Activated CD4-positive, alpha-beta T cell treated with anti-CD3 and anti-CD28 coated beads, Interleukin-2, amount 50 U/mL, for 16 hours (primary cell): ENCODE measurements at regions not wholly inside any gene's neighbourhood (a gene's known extent, or its start where the extent isn't known, plus 50 kb on each side); places are given as distances from the start of the nearest gene placed in this dataset.
"Not testable (repeated sequence)": the region's sequence is repeated elsewhere in the genome, so short reads cannot be mapped to it uniquely, and the experiment has no call there.

Source experiments
- DNase-seq: peaks from one replicate; pipeline ENCODE4 v3.0.0-alpha.2; 2020

DNA sequence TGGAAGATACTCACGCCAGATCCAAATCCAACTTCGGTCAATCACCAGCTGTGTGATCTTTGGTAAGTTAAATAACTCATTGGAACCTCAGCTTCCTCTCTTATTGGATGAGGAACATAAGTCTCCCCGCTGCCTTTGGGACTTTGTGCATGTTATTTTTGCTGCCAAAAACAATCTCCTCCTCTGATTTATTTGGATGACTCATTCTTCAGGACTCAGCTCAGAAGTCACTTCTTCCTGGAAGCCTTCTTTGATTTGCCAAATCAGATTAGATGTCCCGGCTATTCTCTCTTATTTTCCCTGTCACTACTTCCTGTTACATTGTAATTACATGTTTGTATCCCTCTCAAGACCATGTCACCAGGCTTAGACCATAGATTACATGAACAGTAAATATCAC, 138.0 kb upstream of the BOD1L1 start:
- DNase-seq = no peak

DNA sequence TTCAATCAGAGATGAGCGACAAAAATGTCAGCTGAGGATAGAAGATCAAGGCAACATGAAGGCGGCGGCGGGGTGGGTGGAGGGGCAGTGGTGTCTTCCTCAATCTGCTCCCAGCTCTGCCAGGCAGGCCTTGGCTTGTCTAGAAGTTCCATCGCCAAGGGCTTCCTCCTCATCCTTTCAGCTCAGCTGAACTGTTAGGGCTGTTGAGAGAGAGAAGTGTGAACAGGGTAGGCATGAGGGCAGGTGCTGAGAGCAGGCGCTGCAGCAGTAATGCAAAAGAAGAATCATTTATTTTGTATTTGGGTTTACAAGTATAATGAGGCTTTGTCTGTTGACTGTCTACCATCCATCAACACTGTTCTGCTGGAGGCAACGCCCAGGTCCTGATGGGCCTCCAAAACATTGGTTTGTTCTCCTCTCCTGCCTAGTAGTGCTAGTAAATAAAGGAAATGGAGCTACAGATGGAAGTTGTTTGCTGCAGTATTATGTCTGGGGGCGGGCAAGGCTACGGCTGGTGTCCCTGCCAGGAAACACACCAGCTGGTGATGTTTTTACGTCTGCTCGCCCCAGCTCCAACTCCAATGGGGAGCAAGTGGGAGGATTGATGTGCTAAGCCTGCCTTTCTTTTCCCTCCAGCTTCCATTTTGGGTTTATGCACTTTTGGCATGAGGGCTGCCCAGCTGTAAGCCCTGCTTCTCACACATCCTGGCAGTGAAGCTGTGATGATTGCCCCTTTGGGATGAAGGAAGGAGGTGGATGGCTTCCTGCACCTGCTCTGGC, 139.4 kb upstream of the BOD1L1 start:
- no peak for DNase-seq

DNA sequence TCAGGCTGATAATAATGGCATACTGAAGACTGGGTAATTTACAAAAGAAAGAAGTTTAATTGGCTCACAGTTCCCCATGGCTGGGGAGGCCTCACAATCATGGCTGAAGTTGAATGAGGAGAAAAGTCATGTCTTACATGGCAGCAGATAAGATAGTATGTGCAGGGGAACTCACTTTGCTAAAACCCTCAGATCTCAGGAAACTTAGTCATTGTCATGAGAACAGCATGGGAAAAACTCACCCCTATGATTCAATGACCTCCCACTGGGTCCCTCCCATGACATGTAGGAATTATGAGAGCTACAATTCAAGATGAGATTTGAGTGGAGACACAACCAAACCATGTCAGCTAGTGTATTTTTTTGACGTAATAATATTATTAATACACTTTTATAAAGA, 149.8 kb upstream of the BOD1L1 start:
- no peak for DNase-seq

DNA sequence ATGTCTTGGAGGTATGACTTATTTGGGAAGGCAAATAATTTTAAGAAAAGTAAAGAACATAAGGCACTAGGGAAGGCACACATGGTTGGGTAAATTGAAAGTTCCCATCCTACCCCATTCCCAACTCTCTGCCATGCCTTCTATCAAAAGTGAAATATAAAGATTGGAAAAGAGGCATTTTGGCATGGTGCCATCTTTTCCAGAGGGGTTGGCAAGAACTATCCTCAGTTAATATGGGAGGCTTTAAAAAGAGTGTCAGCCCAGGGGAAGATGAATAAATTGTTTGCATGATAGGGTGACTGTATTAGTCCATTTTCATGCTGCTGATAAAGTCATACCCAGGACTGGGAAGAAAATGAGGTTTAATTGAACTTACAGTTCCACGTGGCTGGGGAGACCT, 150.8 kb upstream of the BOD1L1 start:
- no peak for DNase-seq

- DNase-seq = no peak
These were observed 154.7 kb upstream of the BOD1L1 start for GRCh38 chr4:13782231-13782630.

- no peak for DNase-seq
These were observed 156.4 kb upstream of the BOD1L1 start for GRCh38 chr4:13783800-13784411.

DNA sequence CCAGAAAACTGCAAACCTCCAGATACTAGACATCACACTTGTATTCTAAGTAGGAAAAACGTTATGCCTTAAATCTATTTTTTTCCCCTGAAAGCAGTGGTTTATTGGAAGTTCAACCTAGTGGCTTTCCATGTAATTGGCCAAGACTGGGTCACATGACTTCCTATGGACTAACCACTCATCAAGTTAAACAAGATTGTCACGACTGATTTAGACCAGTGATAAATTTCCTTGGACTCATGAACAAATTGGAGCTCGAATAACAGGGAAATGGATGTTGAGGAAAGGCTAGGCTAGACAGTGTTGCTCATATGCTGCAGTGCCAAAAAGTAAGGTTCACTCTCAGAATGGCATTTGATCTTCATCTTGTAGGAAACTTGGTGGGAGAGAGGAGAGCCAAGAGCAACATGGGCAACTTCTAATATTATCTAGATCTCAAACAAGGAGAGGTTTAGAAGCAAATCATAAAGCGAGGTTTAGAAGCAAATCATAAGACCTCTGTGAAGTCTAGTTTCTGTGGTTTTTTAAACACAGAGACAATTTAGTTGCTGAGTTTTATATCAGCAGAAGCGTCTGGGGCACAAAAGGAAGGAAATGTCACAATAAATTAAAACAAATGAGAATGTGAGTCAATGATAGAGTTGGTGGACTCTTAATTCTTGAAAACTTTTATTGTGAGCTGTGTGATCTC, 165.6 kb upstream of the BOD1L1 start:
- DNase-seq = no peak

GRCh38 chr4:13794819-13795565, 167.5 kb upstream of the BOD1L1 start:
- no peak for DNase-seq

DNA sequence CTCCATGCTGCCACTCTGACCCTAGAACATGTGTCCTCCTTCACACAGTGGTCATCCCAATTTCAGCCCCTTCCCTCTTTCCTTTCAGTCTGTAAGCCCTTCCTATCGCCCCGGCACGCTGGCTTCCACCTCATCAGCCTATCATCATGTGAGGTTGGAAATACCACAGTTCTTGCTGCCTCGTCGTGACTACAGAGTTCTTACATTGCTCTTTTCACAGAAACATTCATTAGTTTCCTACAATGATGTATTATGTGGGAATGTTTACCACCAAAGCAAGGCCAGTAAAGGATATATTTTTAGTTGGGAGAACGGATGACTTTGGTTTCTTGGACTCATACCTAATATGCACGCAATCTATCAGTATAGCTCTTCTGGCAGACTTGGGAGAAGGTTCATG, 169.5 kb upstream of the BOD1L1 start:
- no peak for DNase-seq

DNA sequence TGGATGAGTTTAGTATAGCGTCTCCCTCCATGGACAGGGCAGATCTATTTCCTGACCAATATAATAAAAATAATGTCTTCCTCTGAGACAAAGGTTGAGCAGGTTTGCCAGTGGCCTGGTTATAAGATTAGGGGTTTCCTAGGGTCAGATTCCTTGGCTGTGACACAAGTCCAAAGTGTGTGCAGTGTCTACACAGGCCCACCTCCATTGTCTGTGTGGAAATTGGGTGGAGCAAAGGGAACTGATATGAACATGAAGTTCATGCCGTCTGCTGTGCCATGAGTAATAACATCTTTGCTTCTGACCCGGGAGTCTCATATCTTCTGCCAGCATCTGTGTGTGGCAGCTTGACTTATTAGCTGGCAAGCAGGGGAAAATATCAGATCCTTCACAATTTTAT, 187.7 kb upstream of the BOD1L1 start:
- DNase-seq = no peak

DNA sequence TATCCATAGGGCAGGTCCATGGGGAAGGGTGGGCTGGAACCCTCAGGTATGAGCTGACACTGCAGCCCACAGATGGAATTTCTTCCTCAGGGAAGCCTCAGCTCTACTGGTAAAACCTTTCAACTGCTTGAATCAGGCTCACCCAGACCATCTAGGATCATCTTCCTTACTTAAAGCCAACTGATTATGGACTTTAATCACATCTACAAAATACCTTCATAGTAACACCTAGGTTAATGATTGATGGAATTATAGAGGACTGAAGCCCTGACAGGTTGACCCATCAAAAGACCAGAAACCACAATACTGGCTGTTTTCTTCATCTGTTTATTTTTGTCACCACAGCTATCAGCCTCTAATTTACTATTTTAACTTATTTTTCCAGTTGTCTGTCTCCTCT, 188.9 kb upstream of the BOD1L1 start:
- no peak for DNase-seq

GRCh38 chr4:13821522-13821921, 194.0 kb upstream of the BOD1L1 start:
- no peak for DNase-seq

- not testable (repeated sequence) for DNase-seq
These were observed 198.3 kb upstream of the BOD1L1 start for GRCh38 chr4:13825822-13826221.

DNA sequence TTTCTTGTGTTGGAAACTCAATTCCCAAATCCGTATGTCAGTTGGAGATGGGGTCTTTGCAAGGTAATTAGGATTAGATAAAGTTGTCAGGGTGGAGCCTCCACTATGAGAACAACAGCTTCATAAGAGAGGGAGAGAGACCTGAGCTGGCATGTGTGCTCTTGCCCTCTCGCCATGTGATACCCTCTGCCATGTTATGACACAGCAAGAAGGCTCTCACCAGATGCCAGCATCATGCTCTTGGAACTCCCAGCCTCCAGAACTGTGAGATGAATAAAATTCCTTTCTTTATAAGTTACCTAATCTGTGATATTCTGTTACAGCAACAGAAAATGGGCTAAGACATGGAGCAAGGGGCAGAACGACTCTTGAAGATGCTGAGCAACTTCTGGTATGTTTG, 201.9 kb upstream of the BOD1L1 start:
- DNase-seq = no peak

DNA sequence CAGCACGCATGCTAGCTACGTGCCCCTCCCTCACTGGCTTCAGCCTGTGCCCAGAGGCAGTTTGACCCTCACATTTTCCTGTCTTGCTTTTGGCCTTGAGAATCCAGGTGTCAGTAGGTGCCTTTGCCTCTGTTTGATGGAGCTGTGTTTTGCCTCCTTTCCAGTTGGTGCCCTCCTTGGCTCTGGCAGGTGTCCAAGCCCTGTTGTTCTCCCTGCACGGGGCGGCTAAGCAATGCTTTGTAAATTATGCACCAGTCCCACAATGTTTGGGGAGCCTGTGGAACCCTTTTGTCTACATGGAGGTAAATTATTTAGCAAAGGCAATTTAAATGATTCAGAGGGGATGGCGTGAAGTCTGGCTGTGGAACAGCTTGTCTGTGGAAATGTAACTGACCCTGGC, 202.9 kb upstream of the BOD1L1 start:
- no peak for DNase-seq

- no peak for DNase-seq
These were observed 205.8 kb upstream of the BOD1L1 start for GRCh38 chr4:13833171-13833804.

DNA sequence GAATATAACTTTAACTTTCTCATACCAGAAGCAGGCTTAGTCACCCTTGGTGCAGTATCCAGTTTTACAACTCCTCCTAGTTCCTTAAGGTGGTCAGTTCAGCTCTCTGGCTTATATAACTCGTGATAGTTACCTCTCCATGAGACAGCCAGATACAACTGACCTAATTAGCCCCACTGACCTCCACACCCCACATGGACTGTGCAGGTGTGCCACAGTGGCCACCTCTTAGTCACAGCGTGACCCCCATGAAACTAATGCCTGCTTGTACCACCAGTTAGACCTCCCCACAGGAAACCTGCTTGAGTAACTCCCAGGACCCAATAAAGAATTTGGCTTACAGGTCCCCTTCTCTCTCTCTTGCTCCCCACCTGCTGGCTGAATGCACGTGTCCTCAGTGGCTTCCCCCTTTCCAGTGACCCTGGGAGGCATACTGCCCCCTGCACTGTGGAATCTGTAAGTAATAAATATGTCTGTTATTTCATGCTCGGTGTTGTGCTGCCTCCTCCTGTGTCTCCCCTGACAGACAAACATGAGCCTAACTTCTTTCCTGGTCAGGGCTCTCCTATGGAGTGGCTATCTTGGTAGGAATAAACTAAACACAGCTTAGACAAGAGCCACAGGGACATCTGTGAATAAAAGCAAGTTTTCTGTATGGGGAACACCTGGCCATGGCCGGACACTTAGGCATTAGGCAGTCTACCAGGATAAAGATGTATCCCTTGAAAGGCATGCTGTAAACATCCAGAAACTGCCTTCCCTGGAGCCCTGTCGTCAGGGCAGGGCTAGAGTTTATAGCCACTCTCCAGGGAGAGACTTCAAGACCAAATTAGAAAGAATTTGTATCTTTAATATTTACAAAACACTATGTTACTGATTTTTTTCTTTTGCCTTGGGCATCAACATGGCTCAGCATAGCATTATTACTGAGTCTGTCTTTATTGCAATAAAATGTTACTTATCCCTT, 209.7 kb upstream of the BOD1L1 start:
- DNase-seq = no peak

- no peak for DNase-seq
These were observed 213.1 kb upstream of the BOD1L1 start for GRCh38 chr4:13840502-13841190.

- no peak for DNase-seq
These were observed 217.2 kb upstream of the BOD1L1 start for GRCh38 chr4:13844740-13845139.

GRCh38 chr4:13849778-13850177, 222.3 kb upstream of the BOD1L1 start:
- no peak for DNase-seq
